Heart left ventricle (tissue), 13 donors: ENCODE measurements at regions not wholly inside any gene's neighbourhood (a gene's known extent, or its start where the extent isn't known, plus 50 kb on each side); places are given as distances from the start of the nearest gene placed in this dataset.

Source experiments
- POLR2A ChIP-seq, 2 donors: fragments of 450-650 bp; IDR thresholded peaks; one replicate each; pipeline ENCODE4 v1.6.1; 2017; ENCODE audit warnings: antibody characterized with exemption in 2 of 2, mild to moderate bottlenecking in 2 of 2, moderate library complexity in 2 of 2
- TF ChIP-seq, protein P1 (sequence below), 12 donors: fragments of 200-600 bp; sonication (generic) in 4 of 12; IDR thresholded peaks; one replicate each; pipeline versions ENCODE4 v1.5.0 to v1.8.0; 2018 to 2022; ENCODE audit warnings: antibody characterized with exemption in 12 of 12, mild to moderate bottlenecking in 5 of 12
- donor health status: ischemic (EF 13 %, LVEDD 7.1; RV severe dilation, severe dysfunction).
- donor health status: DM: no; HTN: yes; CAD: no.
- donor health status: DM: no; HTN: no; CAD: no.
- donor health status: ischemic (EF 25% LVEDD 6.9; RV normal size, moderate dysfunction).
- donor health status: ischemic (EF 25% LVEDD 5.7; RV mildly dilated, moderate dysfunction).
- donor health status: ischemic (EF 35%, LVEDD 5.7; RV mildly dilated, moderate dysfunction).
- donor health status: nonischemic (EF 11% LVEDD 7.7; RV severe dilation, severe dysfunction).
- donor health status: DM: yes; HTN: yes; CAD: no.
- donor health status: PGD.
- donor health status: ischemic (EF 29% LVEDD 5.4; RV normal size, mild dysfunction).
- donor health status: nonischemic (EF 23%, LVEDD 6.1; RV moderate dilation, normal function).

DNA sequence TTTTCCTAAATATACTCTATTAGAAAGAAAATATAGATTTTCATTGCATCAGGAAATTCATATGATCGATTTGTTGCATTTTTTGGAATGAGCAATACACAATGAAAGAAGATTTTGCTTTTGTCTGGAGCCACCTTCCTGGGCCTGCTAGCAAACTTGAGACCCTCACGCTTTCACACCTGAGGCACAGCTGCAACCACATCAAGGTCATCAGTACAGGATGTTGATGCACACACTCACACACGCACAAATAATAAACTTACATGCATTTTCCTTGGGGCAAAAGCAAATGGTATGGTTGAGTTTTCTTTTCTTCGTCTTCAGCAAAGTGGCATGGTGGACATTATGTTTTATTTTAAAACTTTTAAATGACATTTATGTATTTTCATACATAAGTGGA lies 64.8 kb upstream of the SATB1 start:
- TF ChIP-seq POLR2A (IDR thresholded peaks at IDR 0.05): no peak
- TF ChIP-seq, protein P1, sequence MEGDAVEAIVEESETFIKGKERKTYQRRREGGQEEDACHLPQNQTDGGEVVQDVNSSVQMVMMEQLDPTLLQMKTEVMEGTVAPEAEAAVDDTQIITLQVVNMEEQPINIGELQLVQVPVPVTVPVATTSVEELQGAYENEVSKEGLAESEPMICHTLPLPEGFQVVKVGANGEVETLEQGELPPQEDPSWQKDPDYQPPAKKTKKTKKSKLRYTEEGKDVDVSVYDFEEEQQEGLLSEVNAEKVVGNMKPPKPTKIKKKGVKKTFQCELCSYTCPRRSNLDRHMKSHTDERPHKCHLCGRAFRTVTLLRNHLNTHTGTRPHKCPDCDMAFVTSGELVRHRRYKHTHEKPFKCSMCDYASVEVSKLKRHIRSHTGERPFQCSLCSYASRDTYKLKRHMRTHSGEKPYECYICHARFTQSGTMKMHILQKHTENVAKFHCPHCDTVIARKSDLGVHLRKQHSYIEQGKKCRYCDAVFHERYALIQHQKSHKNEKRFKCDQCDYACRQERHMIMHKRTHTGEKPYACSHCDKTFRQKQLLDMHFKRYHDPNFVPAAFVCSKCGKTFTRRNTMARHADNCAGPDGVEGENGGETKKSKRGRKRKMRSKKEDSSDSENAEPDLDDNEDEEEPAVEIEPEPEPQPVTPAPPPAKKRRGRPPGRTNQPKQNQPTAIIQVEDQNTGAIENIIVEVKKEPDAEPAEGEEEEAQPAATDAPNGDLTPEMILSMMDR (IDR thresholded peaks at IDR 0.05): no peak
